Hindlimb muscle (tissue), 1 donor: ENCODE measurements at regions not wholly inside any gene's neighbourhood (a gene's known extent, or its start where the extent isn't known, plus 50 kb on each side); places are given as distances from the start of the nearest gene placed in this dataset.
A peak's percentile ranks its signal among the peaks of the same experiment; 100 is the strongest.

Source experiments
- DNase-seq: peaks from one replicate; pipeline ENCODE4 v3.0.0-alpha.2; 2013

DNA sequence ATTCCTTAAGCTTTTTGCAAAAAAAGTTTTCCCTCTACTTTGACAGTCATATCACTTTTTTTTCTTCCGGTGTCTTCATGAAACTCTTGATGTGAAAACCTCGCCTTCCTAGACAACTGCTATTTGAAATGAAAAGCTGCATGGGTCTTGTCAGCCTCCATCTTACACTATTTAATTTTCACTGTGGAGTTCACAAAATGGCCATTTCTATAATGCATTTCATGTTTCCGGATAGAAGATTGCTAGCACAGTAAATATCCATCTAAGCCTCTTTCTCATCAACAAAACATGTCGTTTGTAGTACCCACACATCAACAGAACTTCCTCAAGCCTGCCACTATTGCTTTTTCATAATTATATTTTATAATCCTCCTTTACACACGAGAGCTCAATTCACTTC lies 204.9 kb upstream of the ID4 start:
- no peak for DNase-seq

DNA sequence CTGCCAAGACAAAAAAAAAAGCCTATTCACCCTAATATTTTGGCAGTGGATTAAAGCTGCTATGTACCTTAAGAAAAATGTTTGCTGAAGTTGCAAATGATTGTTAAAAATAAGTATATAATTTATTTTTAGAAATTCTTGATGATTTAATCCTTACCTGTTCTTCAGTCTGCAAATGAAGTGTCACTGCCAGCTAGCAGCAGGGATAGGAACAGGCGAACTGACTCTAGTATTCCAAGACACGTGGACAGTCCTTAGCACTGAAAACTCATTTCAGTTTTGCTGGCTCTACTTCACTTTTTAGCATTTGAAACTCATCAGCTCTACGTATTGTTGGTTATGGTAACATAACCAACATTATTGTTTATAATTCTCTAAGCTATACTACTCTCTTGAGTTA lies 204.4 kb upstream of the ID4 start:
- DNase-seq: no peak

DNA sequence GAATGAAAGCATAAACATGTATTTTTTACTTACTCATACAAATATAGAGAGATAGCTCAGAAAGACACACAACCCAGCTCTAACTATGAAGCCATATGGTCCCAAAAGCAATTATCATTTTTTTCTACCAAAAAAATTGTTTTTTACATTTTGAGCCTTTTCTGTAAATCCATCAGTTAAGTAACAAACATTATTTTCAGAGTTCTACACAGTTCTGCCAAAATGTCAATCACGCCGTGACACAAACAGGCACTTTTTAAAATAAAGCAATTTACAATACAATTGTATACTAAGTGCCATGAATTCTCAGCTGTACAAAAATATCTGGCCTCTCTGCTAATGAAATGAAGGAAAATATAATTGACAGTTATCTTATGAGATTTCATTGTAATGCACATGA lies 201.4 kb upstream of the ID4 start:
- DNase-seq: no peak

DNA sequence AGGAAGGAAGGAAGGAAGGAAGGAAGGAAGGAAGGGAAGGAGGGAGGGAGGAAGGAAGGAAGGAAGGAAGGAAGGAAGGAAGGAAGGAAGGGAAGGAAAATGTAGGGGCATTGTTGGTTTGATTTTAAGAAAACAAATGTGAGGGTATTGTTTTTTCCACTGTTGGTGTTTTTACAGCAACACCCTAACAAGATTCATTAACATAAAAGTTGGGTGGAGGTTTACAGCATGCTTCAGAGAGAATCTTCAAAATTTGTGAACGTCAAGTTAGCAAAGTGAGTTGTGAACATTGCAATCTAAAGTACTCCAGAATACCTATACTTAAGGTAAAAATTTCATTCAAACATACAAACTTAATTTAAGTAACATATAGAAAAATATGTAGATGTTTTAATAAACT lies 200.2 kb upstream of the ID4 start:
- DNase-seq: no peak

DNA sequence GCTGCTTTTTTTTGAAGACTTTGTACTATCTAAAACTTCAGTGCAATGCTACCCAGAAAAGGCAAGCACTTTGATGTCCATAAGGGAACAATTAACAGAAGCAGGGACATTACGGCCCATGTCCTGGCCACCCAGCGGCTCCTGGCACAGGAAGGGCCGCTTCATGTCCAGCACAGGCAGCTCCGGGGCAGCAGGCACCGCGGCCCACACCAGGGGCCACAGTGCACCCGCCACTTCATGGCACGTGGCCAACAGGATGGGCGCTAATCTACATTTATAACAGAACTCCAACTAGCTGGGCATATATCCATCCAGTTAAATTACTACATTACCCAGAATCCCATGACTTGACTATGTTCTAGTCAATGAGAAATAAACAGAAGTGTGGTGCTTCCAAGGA lies 198.2 kb upstream of the ID4 start:
- DNase-seq: no peak

DNA sequence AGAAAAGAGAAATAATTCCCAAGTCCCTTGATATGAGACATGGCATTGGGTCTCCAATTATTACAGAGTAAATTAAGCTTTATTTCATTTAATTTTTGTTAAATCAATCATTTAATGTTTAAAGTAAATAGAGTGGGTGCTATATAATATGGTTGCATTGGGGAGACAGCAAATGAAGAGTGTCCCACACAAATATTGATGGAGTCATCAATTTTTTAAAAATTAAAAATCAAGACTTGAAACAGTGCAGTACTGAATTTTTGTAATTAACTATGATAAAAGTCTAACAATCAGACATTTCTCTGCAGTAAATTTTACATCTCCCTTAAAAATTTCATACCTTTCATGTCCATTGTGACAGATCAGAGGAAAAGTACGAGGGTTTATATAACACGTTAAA lies 193.9 kb upstream of the ID4 start:
- DNase-seq: no peak

DNA sequence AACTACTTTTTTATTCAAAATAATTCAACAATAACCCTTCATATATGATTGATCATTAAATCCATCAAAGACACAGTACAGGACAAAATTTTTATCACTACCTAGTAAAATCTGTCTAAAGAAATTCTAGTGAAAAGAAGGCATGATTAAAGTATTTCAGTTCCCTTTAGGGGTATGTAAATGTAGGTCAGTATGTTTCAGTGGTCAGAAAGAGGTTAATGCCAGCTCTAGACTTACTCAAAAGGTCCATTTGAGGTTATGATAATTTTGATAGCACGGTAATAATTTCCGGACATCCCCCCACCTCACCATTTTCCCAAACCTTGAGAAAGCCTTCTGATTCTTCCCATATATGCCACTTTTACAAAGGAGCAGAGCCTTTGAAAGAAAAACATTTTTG lies 193.5 kb upstream of the ID4 start:
- DNase-seq: no peak

DNA sequence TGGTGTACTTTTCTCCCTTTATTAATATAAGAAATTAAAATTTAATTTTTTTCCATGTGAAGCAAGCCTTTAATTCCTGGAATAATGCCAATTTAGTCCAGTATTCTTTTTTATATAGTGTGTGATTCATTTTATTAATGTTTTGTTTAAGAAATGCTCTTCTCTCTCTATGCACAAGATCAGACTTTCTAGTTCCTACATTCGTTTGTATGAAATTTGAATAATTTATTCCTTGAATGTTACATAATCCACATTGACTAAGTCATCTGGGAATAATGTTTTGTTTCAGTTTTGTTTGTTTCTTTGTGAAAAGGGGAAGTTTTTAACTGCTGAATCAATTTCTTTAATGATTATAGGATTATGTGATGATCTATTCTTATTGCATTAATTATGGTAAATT lies 181.4 kb upstream of the ID4 start:
- DNase-seq: no peak

DNA sequence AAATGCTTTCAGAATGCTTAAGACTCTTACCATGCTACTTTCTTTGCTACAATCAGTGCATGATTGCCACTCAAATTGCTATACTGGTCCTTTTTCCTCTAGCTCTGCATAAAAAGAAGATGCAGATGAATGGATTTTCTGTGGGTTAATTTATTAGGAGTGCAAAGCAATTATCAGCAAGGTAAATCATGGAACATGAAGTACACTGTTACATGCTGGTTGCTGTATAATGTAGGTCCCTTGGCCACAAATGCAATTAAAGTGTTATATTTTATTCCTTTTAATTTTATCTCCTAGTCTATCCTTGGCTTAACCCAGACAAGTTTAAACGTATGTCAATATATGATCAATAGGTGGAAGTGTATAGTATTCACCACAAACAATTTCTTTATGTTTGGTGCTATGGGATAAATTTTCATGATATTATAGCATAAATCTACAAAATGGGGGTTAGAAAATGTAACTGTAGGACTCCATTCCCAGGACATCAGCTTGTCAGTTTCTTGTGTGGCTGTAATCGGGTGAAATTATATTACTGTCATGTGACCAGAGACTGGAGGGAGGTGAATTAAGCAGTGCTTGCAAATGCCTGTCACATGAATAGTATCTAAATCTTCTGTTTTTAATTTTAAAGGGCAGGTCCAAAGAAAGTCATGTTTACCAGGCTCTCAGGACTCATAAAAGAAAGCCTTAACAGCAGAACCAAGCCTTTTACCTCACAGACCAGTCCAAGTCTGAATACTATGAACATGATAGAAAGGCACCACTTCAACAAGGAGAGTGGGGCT lies 176.9 kb upstream of the ID4 start:
- no peak for DNase-seq

DNA sequence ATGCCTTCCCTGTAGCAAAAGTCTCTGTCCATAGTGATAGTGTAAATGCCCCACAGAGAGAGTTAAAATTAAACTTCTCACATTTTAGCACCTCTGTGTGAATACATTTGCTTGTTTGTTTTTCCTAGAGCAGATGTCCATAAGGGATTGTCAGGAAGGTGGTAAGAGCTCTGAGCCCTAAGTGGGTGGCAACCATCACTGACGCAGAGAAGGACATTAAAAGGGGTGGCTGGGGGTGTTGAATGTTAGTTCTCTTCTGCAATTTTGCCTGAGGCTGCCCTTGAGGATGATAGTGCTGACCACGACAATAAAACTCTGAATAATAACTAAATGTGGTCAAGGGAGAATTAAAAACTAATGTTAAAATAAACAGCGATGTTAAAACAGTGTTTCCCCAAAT lies 174.3 kb upstream of the ID4 start:
- no peak for DNase-seq

DNA sequence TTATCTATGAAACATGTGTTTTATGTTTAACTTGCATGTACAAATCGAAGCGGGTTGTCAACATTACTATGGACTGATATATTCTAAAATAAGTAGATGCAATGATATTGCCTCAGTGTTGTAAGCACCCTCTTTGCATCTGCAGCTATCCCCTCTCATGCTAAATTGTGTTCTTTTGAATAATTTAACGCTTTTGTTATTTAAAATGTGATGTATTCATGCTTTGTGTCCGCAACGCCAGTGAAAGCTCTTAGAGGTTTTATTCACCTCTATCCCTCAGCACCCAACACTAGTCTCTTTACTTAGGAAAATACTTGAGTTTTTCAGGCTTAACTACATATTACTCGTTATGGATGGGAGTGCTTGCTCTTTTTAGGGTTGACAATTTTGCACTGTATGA lies 173.7 kb upstream of the ID4 start:
- no peak for DNase-seq

DNA sequence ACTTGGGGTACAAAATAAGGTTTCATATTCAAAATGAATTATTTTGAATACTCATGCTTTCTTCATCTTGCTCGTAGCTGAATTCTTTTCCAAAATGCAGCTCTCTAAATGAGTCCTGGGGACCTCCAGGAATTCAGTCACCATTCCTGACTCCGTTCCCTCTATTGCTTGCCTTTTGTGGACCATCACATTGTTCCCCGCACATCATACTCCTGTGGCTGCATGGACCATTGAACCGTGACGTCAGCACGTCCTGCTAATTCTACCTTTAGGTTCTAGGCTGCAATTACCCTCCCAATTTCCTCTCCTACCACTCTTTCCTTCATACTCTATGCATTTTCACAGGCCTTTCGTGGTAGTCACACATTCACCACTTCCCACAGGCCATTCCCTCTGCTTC lies 173.1 kb upstream of the ID4 start:
- DNase-seq: no peak

DNA sequence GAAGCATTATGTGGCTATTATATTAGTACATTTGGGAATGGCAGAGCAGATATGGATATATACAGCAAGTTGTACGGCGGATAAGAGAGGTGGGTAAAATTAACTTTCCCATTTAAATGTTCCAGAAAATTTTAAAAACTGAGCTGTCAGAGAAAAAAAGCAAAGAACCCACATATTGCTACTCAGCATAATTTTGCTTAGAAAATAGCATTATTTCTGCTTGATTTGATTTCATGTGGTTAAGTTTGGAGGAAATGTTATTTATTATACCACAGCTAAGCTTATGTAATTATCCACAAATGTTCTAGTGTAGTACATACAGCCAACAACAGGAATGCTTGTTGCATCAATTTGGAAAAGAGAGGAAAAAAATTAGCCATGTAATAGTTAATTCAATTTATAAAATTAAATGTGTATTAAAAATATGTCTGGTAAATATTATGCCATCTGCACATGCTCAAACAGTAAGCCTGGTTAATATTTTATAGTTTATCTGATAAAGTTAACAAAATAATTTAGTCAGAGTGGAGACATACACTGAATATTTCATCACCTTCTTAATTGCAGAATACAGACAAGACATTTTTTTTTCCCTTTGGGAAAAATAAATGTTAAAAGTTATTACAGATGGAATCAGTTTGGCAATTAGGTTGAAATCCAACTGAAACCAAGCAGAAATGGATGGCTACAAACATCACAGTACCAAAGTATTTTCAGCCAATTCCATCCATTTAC lies 172.1 kb upstream of the ID4 start:
- no peak for DNase-seq

DNA sequence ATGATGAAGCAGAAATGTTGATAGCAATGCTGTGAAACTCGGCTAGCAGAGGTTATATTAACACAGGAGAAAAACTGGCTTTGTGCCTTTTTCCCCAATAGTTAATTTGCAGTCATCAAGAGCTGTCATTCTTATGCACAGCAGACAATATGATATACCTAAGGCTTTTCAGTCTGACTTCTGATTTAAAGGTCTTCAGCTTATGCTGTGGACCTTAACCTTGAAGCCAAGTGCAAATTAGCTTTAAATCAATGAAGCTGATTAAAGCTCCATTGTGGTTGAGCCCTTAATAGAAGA lies 171.6 kb upstream of the ID4 start:
- DNase-seq: no peak

DNA sequence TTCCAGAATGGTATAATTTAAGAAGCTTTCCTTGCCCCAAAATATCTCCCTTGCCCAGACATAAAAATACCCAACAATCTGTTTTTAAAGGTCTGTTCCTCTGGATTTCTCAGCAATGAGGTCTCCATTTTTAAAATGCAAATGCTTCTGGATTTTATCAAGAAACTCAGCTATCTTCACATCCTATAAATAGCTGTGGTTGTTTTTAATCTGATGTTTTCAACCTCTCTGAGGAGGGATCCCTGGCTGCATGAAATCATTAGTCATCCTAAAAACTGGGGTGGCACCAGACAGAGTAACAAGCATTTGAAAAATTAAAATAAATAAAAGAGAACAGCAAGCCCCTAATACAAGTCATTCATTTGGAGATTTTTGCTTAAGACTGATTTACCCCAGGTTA lies 168.5 kb upstream of the ID4 start:
- DNase-seq: no peak

DNA sequence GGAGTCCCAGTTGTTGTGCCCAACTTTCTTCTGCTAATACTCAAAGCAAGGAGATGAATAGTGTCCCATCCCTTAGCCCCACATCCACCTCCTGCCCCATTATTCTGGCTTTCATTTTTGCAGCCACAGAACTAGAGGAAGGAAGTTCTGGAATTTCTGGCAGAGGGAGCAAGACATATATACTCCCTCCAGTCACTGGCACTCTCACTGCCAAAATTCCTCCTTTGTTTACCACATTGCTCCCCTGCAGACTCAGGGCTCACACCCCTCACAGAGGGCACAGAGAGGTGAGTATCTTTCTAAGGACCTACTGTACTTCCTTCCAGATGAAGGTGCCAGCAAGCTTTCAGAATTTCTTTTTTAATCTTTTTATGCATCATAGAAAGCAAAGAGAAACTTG lies 168.0 kb upstream of the ID4 start:
- DNase-seq: no peak

DNA sequence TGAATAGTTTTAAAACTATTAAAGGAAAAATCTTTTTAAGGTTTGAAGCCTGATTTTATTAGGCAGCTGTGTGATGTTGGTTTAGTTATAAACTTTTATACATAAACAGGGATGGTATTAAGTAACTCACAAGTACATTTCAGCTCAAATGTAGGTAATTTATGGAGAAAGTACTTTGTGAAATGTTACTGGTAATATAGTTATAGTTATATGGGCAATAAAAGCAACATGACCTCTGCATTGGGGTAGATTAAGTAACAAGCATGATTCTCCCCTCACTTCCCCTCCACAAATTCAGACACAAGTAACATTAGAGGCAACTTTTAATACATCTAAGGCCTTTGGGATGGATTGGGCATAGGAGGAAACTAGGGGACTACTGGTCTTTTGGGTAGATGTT lies 154.3 kb upstream of the ID4 start:
- no peak for DNase-seq

DNA sequence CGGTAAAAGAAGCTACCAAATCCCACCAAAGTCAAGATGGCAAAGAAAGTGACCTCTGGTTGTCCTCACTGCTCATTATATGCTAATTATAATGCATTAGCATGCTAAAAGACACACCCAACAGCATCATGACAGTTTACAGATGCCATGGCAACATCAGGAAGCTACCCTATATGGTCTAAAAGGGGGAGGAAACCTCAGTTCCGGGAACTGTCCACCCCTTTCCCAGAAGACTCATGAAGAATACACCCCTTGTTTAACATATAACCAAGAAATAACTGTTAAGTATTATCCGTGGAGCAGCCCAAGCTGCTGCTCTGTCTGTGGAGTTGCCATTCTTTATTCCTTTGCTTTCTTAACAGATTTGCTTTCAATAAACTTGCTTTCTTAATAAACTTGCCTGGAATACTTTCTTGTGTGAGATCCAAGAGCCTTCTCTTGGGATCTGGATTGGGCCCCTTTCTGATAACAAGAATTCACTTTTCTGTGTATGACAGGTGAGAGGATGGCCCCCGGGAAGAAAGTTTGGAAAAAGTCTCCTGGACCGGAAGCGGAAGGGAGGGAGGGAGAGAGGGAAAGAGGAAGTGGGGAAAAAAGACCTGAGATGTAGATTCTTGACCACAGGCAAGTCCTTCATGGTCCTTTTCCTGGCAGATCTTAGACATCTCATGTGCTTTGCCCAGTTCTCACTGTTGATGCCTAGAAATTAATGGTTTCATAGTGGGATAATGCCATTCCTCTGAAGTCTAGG lies 146.7 kb upstream of the ID4 start:
- DNase-seq: no peak

DNA sequence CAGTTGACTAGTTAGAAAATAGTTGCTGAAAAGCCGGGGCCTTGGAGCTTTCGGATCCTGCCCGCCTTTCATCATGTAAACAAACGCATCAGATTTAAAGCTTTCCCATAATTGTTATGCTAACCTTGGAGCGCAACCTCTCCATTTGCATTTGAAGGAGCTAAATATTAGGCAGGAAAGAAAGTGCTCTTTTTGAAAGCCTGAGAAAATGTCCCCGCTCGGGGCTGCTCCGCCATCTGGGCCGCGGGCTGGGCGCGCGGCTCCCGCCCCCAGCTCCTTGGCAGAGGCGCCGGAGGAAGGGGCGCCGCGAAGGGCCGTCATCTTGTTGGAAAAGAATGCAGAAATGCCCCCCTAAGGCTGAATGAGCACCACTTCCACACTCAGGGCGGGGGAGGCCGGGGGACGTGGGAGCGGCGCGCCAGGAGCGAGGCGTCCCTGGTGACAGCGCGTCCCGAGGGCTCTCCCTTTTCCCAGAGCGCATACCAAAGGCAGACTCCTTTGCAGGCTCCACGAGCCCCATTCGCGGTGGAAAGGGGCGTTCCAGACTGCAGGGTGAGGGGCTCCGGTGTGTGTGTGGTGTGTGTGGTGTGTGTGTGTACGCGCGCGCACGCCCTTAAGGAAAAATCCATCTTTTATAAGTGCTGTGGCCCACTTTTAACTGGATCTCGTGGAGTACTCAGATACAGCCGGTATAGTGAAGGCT lies 145.6 kb upstream of the ID4 start:
- peak; percentile 9 for DNase-seq

DNA sequence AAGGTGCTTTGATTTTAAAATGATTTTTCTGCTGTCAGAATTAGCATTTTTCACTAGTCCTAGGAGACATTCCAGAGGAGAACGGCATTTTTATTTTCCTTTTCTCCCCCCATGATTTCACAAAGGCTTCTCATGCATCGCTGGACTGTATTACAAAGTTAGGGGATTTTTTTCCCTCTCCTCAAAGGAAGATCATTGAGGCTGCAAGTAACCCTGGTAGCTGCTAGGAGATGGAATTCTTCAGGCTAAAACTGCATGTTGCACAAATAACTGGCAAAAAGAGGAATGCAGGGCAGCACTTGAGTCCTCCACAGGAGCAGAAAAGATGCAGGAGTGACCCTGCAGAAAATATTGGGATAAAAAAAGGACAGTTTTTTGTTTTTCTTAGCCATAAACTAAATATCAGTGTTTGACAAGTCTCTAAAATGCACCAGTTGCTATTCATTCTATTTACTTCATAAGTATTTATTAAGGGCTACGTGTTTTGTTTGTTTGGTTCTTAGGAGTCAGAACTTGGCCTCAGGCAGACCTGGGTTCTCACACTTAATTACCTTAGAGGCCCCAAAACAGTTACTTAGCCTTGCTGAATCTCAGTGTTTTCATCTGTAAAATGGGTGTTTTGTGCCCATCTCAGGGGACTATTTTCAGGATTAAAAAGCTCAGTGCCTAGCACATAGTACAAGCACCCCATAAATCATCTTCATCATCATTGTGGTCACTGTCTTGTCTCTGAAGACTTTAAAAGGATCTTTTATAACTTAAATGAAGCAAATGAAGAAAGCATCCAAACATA lies 144.5 kb upstream of the ID4 start:
- DNase-seq: no peak

DNA sequence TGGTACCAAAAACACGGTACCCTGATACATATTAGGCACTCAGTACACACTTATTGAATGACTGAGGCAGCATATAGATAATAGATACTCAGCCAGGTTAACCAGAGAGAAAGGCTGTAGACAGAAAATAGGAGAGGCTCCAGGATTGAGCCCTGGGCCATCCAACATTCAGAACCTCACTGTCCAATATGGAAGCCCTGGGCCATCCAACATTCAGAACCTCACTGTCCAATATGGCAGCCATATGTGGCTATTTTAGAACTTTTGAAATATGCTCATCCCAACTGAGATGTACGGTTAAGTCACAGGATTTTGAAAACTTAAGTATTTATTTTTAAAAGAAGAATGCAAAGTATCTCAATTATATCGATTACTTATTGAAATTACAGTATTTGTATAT lies 142.5 kb upstream of the ID4 start:
- DNase-seq: no peak

DNA sequence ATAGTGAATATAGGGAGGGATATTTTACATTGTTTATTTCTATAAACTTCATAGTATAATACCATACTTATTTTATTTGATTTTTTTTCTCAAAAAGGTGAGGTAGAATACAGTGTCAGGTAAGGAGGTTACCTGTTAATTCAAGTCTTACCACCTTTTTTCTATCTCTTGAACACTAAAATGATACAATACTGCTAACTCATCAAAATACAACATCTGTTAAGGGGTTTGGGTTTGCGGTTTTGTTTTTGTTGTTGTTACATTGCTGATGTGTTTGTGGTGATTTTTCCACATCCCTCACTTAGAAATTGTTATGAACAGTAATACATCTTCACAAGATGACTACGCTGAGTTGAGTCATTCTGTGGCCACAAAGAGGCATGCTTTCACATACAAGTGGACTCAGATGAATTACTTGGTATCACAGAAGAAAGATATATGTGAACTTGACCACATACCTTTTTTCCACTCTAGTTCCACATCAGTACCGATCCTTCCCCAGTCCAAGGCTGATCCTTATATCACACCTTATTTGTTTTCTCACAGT lies 139.4 kb upstream of the ID4 start:
- DNase-seq: no peak
